SK-N-SH (cell line): ENCODE measurements at regions not wholly inside any gene's neighbourhood (a gene's known extent, or its start where the extent isn't known, plus 50 kb on each side); places are given as distances from the start of the nearest gene placed in this dataset.

Experiments
- CTCF ChIA-PET: fragments of 300-600, 350-600 bp; formaldehyde crosslinking; extraction: SDS; loops from one replicate; lab custom pipeline; 2021; lab: Yijun Ruan, JAX
- POLR2A ChIA-PET: fragments of 350-600 bp; sonication (Branson Sonifier 250); formaldehyde crosslinking; extraction: SDS; loops from one replicate; lab custom pipeline; 2020; ENCODE audit warnings: antibody characterized with exemption, inconsistent platforms; lab: Yijun Ruan, JAX
- DNase-seq: peaks from one replicate; pipeline ENCODE4 v3.0.0; 2012
- H2AFZ ChIP-seq: fragments of 200-600 bp; sonication (generic); 2 replicates; pipeline ENCODE4 v1.8.1; 2016; ENCODE audit warnings: antibody characterized with exemption, mild to moderate bottlenecking, low read depth
- H3F3A ChIP-seq: fragments of 200-600 bp; sonication (generic); replicated peaks from 2 replicates; pipeline ENCODE3; 2016; ENCODE audit warnings: antibody characterized with exemption, mild to moderate bottlenecking; ENCODE audit not compliant: insufficient read depth
- H3K27ac ChIP-seq, 2 experiments: fragments of 200-500 bp in 1 of 2; fragments of 200-600 bp in 1 of 2; sonication (Bioruptor generic) in 1 of 2; sonication (generic), shearing (Covaris generic) in 1 of 2; 2 replicates each; pipeline versions ENCODE4 v1.5.1 to v1.6.1; 2014 to 2016; ENCODE audit warnings: low read depth in 2 of 2, inconsistent platforms in 1 of 2, low read length in 1 of 2, mild to moderate bottlenecking in 1 of 2, mixed read lengths in 1 of 2
- H3K27me3 ChIP-seq: fragments of 200-600 bp; sonication (generic), shearing (Covaris generic); 2 replicates; pipeline ENCODE4 v1.6.1; 2016; ENCODE audit warnings: mixed run types; ENCODE audit not compliant: insufficient read depth
- H3K36me3 ChIP-seq, 2 experiments: fragments of 200-500 bp in 1 of 2; fragments of 200-600 bp in 1 of 2; sonication (Bioruptor generic) in 1 of 2; sonication (generic) in 1 of 2; replicated peaks in 1 of 2; 2 replicates each; pipeline versions ENCODE3 to v1.5.1; 2014 to 2016; ENCODE audit warnings: low read length in 1 of 2, mild to moderate bottlenecking in 1 of 2; ENCODE audit not compliant: insufficient read depth in 2 of 2, control insufficient read depth in 1 of 2
- H3K4me1 ChIP-seq, 2 experiments: fragments of 200-500 bp in 1 of 2; fragments of 200-600 bp in 1 of 2; sonication (Bioruptor generic) in 1 of 2; sonication (generic), shearing (Covaris generic) in 1 of 2; 2 replicates each; pipeline versions ENCODE4 v1.5.1 to v1.6.1; 2014 to 2016; ENCODE audit warnings: low read depth in 1 of 2, low read length in 1 of 2, mixed run types in 1 of 2; ENCODE audit not compliant: insufficient read depth in 2 of 2, control insufficient read depth in 1 of 2
- H3K4me2 ChIP-seq: fragments of 200-600 bp; sonication (generic), shearing (Covaris generic); 2 replicates; pipeline ENCODE4 v1.6.1; 2017; ENCODE audit warnings: mixed run types
- H3K4me3 ChIP-seq, 2 experiments: fragments of 200-500 bp in 1 of 2; fragments of 200-600 bp in 1 of 2; sonication (Bioruptor generic) in 1 of 2; sonication (generic), shearing (Covaris generic) in 1 of 2; 2 replicates each; pipeline versions ENCODE4 v1.5.1 to v1.8.1; 2014 to 2016; ENCODE audit warnings: low read depth in 2 of 2, inconsistent platforms in 1 of 2, low read length in 1 of 2, mild to moderate bottlenecking in 1 of 2, mixed read lengths in 1 of 2, moderate library complexity in 1 of 2
- H3K79me2 ChIP-seq: fragments of 200-600 bp; sonication (generic); 2 replicates; pipeline ENCODE4 v1.8.1; 2017; ENCODE audit warnings: mild to moderate bottlenecking; ENCODE audit not compliant: insufficient read depth
- H3K9ac ChIP-seq: fragments of 200-600 bp; sonication (generic); 2 replicates; pipeline ENCODE4 v1.6.1; 2017; ENCODE audit warnings: mixed run types
- H3K9me2 ChIP-seq: fragments of 200-600 bp; sonication (generic); 2 replicates; pipeline ENCODE4 v1.6.1; 2017; ENCODE audit warnings: mixed run types
- H3K9me3 ChIP-seq: fragments of 200-600 bp; sonication (generic); 2 replicates; pipeline ENCODE4 v1.6.1; 2017; ENCODE audit warnings: mixed run types, mild to moderate bottlenecking, moderate library complexity
- H4K20me1 ChIP-seq: fragments of 200-600 bp; sonication (generic); 2 replicates; pipeline ENCODE4 v1.6.1; 2017; ENCODE audit warnings: mild to moderate bottlenecking, mixed run types; ENCODE audit not compliant: insufficient read depth
- FOSL2 ChIP-seq: IDR thresholded peaks from 2 replicates; pipeline ENCODE4 v1.4.0; 2012; ENCODE audit warnings: low read depth, mild to moderate bottlenecking, moderate library complexity, borderline replicate concordance
- JUND ChIP-seq: IDR thresholded peaks from 2 replicates; pipeline ENCODE4 v1.4.0; 2012
- MEF2A ChIP-seq: IDR thresholded peaks from 2 replicates; pipeline ENCODE4 v1.4.0; 2012; ENCODE audit warnings: low read depth, borderline replicate concordance
- RAD21 ChIP-seq: IDR thresholded peaks from 2 replicates; pipeline ENCODE4 v1.6.1; 2012; ENCODE audit warnings: mild to moderate bottlenecking, low read length
- RCOR1 ChIP-seq: fragments of 150-350 bp; IDR thresholded peaks from 2 replicates; pipeline ENCODE4 v1.6.1; 2017; ENCODE audit warnings: antibody characterized with exemption, low read length
- RXRA ChIP-seq: IDR thresholded peaks from 2 replicates; pipeline ENCODE4 v1.4.0; 2012; ENCODE audit warnings: low read depth, mild to moderate bottlenecking, borderline replicate concordance
- TAF1 ChIP-seq: IDR thresholded peaks from 2 replicates; pipeline ENCODE4 v1.6.1; 2012; ENCODE audit warnings: low read depth, mild to moderate bottlenecking, low read length, moderate library complexity, borderline replicate concordance
- TEAD4 ChIP-seq: IDR thresholded peaks from 2 replicates; pipeline ENCODE4 v1.4.0; 2012; ENCODE audit warnings: mild to moderate bottlenecking, borderline replicate concordance; ENCODE audit not compliant: insufficient read depth
- USF1 ChIP-seq: IDR thresholded peaks from 2 replicates; pipeline ENCODE4 v1.4.0; 2012; ENCODE audit warnings: low read depth, borderline replicate concordance
- WGBS: methylation state at CpG from one replicate; pipeline ENCODE4 v1.1.6; 2017; ENCODE audit warnings: low lambda C conversion rate; 5-methylcytosine and 5-hydroxymethylcytosine counted together
- TF ChIP-seq, protein P1 (sequence below): IDR thresholded peaks from 2 replicates; pipeline ENCODE4 v1.4.0; 2012; ENCODE audit warnings: low read depth
- TF ChIP-seq, protein P2 (sequence below): fragments of 150-350 bp; IDR thresholded peaks from 2 replicates; pipeline ENCODE4 v1.6.1; 2016; ENCODE audit warnings: mild to moderate bottlenecking, low read depth, low read length
- TF ChIP-seq, protein P3 (sequence below): fragments of 200-600 bp; sonication (generic); IDR thresholded peaks from 2 replicates; pipeline ENCODE4 v1.6.1; 2017; ENCODE audit warnings: antibody characterized with exemption, mild to moderate bottlenecking, moderate library complexity

- TF ChIP-seq RCOR1 (no peak), TEAD4 (no peak), RAD21 (peak; percentile 94), JUND (no peak), MEF2A (no peak), FOSL2 (no peak), TAF1 (no peak), USF1 (no peak), RXRA (no peak)
- TF ChIP-seq, protein P1, sequence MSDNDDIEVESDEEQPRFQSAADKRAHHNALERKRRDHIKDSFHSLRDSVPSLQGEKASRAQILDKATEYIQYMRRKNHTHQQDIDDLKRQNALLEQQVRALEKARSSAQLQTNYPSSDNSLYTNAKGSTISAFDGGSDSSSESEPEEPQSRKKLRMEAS, result no peak
These were observed 245.1 kb downstream of the PTBP2 start (continued) for GRCh38 chr1:96966536-96967138.

- no peak for DNase-seq
- CTCF ChIA-PET, result interaction anchor here (0.6 to 1.0 kb wide), 2 partner anchors 107 to 200 kb away, joined by 3 to 4 read pairs; no protein-coding TSS in a partner anchor
These were observed 245.7 kb downstream of the PTBP2 start for GRCh38 chr1:96967311-96967710.

More at GRCh38 chr1:96967311-96967710, 245.7 kb downstream of the PTBP2 start:
- no peak overlapping the region for H3K4me3 ChIP-seq
- peak overlapping the region; percentile 43; the same call in 1 of the 2 replicates for H2AFZ ChIP-seq
- no peaks in the 10 kb centered on the region for H4K20me1 ChIP-seq
- no peak overlapping the region for H3K4me2 ChIP-seq
- no peaks in the 10 kb centered on the region for H3K79me2 ChIP-seq
- H3K9me3 ChIP-seq, result no peaks in the 10 kb centered on the region
- no peaks in the 10 kb centered on the region for H3K36me3 ChIP-seq
- no peaks in the 10 kb centered on the region for H3K27me3 ChIP-seq
- TF ChIP-seq MEF2A (no peak), FOSL2 (no peak)
- TF ChIP-seq, protein P2, sequence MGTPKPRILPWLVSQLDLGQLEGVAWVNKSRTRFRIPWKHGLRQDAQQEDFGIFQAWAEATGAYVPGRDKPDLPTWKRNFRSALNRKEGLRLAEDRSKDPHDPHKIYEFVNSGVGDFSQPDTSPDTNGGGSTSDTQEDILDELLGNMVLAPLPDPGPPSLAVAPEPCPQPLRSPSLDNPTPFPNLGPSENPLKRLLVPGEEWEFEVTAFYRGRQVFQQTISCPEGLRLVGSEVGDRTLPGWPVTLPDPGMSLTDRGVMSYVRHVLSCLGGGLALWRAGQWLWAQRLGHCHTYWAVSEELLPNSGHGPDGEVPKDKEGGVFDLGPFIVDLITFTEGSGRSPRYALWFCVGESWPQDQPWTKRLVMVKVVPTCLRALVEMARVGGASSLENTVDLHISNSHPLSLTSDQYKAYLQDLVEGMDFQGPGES, result no peak
- TF ChIP-seq, protein P3, sequence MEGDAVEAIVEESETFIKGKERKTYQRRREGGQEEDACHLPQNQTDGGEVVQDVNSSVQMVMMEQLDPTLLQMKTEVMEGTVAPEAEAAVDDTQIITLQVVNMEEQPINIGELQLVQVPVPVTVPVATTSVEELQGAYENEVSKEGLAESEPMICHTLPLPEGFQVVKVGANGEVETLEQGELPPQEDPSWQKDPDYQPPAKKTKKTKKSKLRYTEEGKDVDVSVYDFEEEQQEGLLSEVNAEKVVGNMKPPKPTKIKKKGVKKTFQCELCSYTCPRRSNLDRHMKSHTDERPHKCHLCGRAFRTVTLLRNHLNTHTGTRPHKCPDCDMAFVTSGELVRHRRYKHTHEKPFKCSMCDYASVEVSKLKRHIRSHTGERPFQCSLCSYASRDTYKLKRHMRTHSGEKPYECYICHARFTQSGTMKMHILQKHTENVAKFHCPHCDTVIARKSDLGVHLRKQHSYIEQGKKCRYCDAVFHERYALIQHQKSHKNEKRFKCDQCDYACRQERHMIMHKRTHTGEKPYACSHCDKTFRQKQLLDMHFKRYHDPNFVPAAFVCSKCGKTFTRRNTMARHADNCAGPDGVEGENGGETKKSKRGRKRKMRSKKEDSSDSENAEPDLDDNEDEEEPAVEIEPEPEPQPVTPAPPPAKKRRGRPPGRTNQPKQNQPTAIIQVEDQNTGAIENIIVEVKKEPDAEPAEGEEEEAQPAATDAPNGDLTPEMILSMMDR, result no peak
- H3K9ac ChIP-seq, result no peak overlapping the region
- WGBS, result 88% methylated on average over 8 of the region's 8 CpGs
- H3K4me1 ChIP-seq, result peaks cover 12 to 21% of the 10 kb centered on the region in 2 experiments
- no peaks in the 10 kb centered on the region for H3F3A ChIP-seq
- no peaks in the 10 kb centered on the region for H3K9me2 ChIP-seq
- POLR2A ChIA-PET, result no interaction called here
- peak overlapping the region in 1 of 2 experiments; percentile 67; a peak in 2 of 4 replicates for H3K27ac ChIP-seq
